ENCODE measurements at regions not wholly inside any gene's neighbourhood (a gene's known extent, or its start where the extent isn't known, plus 50 kb on each side); places are given as distances from the start of the nearest gene placed in this dataset.

GRCh38 chr6:12381587-12381986, 91.4 kb downstream of the EDN1 start:
- Histone ChIP-seq H3K4me3 (no peak overlapping the region), H3K27ac (no peak overlapping the region)
- DNase-seq (ENCODE audit: low spot score), result no peak
- TF ChIP-seq, protein P1, sequence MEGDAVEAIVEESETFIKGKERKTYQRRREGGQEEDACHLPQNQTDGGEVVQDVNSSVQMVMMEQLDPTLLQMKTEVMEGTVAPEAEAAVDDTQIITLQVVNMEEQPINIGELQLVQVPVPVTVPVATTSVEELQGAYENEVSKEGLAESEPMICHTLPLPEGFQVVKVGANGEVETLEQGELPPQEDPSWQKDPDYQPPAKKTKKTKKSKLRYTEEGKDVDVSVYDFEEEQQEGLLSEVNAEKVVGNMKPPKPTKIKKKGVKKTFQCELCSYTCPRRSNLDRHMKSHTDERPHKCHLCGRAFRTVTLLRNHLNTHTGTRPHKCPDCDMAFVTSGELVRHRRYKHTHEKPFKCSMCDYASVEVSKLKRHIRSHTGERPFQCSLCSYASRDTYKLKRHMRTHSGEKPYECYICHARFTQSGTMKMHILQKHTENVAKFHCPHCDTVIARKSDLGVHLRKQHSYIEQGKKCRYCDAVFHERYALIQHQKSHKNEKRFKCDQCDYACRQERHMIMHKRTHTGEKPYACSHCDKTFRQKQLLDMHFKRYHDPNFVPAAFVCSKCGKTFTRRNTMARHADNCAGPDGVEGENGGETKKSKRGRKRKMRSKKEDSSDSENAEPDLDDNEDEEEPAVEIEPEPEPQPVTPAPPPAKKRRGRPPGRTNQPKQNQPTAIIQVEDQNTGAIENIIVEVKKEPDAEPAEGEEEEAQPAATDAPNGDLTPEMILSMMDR (IDR thresholded peaks at IDR 0.05), result no peak

DNA sequence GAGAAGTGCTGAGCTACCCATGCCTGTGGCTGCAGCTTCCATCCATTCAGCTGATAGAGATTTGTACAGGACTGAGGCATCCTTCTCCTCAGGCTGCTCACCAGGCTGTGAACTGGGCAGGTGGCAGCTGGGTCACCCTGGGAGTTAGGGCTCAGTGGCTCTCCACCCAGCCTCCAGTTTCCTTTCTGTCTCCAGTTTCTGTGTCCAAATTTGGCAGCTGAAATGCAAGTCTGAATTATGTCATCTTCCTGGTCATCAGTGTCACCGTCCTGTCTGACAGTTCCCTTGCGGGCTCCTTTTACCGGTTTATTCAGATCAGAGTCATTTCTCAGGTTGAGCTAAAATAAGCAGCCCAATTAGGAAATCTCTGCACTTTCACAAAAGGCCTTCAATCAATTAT, 93.3 kb downstream of the EDN1 start:
- DNase-seq (ENCODE audit: low spot score), result no peak
- Histone ChIP-seq H3K27ac (peak overlapping the region; percentile 60 to 65), H3K4me3 (no peak overlapping the region)
- TF ChIP-seq, protein P1 (IDR thresholded peaks at IDR 0.05), result no peak

DNA sequence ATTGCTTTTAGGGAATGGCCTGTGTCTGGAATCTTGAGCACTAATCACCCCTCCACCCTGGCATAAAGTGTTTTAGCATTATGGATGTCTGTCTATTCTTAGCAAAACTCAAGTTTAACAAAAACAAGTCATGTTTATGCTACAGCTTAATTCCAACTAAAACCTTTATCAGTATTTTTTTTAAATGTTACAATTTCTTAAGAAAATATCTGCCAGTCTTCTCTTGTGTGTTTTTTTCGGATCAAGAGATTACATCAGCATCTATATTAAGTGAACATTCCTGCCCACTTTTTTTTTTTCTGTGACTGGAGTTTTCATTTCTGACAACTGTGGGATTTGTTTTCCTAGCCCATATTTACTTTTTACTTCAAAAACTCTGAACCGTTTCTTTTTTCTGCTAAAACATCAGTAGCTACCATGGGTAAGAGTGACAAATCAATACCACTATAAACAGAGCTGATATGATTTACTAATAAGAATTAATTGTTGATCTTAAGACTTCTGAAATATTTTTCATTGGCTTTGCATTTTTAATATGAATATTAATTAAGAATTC, 94.3 kb downstream of the EDN1 start:
- TF ChIP-seq, protein P1 (IDR thresholded peaks at IDR 0.05), result no peak
- H3K4me3 ChIP-seq, result no peak overlapping the region
- no peak for DNase-seq (ENCODE audit: low spot score)
- H3K27ac ChIP-seq, result peak overlapping the region; percentile 60 to 65

DNA sequence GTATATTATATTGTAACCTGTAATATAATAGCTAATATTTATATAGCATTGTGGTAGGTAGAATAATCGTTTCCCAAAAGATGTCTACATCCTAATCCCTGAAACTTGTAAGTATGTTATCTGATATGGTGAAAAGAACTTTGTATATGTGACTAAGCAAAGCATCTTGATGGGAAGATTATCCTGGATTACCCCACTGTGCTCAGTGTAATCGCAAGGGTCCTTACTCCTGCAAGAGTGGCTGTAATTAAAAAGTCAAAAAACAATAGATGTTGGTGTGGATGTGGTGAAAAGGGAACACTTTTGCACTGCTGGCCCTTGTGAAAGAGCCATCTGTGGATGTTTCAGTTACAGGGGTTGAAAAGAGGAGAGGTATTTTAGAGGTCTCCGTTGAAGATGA, 95.2 kb downstream of the EDN1 start:
- Histone ChIP-seq H3K27ac (no peak overlapping the region), H3K4me3 (no peak overlapping the region)
- DNase-seq (ENCODE audit: low spot score), result no peak
- TF ChIP-seq, protein P1 (IDR thresholded peaks at IDR 0.05), result no peak

GRCh38 chr6:12386816-12387215, 96.7 kb downstream of the EDN1 start:
- TF ChIP-seq, protein P1 (IDR thresholded peaks at IDR 0.05), result no peak
- no peak for DNase-seq (ENCODE audit: low spot score)
- Histone ChIP-seq H3K27ac (no peak overlapping the region), H3K4me3 (no peak overlapping the region)

GRCh38 chr6:12391472-12391871, 101.3 kb downstream of the EDN1 start:
- Histone ChIP-seq H3K4me3 (no peak overlapping the region), H3K27ac (no peak overlapping the region)
- DNase-seq (ENCODE audit: low spot score), result no peak
- TF ChIP-seq, protein P1 (IDR thresholded peaks at IDR 0.05), result no peak

GRCh38 chr6:12392490-12392889, 102.3 kb downstream of the EDN1 start:
- Histone ChIP-seq H3K4me3 (no peak overlapping the region), H3K27ac (no peak overlapping the region)
- TF ChIP-seq, protein P1 (IDR thresholded peaks at IDR 0.05), result no peak
- no peak for DNase-seq (ENCODE audit: low spot score)

All from coronary artery (tissue), 2 donors.